Caco-2 (cell line): ENCODE measurements at regions not wholly inside any gene's neighbourhood (a gene's known extent, or its start where the extent isn't known, plus 50 kb on each side); places are given as distances from the start of the nearest gene placed in this dataset.
A peak's percentile ranks its signal among the peaks of the same experiment; 100 is the strongest.

ENCODE experiments used
- BruUV-seq: library from RNA; stranded (reverse); fragments of 400-500 nt; replicated peaks from 2 replicates; lab custom pipeline; 2021; lab: Mats Ljungman, UMichigan
- CTCF ChIA-PET: fragments of 300-600 bp; sonication (Branson Sonifier 250); formaldehyde crosslinking; loops from one replicate; lab custom pipeline; 2022; ENCODE audit warnings: antibody characterized with exemption; lab: Charles Lee
- POLR2A ChIA-PET: fragments of 300-600 bp; sonication (Branson Sonifier 250); formaldehyde crosslinking; loops from one replicate; lab custom pipeline; 2022; ENCODE audit warnings: antibody characterized with exemption; lab: Charles Lee
- DNase-seq, 2 experiments: peaks; one replicate each; pipeline versions ENCODE4 v3.0.0 to v3.0.0-alpha.2; 2020 to 2022
- H3K27me3 ChIP-seq: replicated peaks from 2 replicates; pipeline ENCODE4 v1.6.0; 2011; ENCODE audit warnings: low read length; ENCODE audit not compliant: control insufficient read depth, insufficient read depth
- H3K36me3 ChIP-seq: 2 replicates; pipeline ENCODE4 v1.5.1; 2011; ENCODE audit warnings: low read length; ENCODE audit not compliant: control insufficient read depth, insufficient read depth
- H3K4me1 ChIP-seq: fragments of 250-450 bp; sonication (Bioruptor Pico); 2 replicates; pipeline ENCODE4 v1.5.1; 2020; ENCODE audit warnings: mild to moderate bottlenecking
- H3K4me3 ChIP-seq: 2 replicates; pipeline ENCODE4 v1.5.1; 2011; ENCODE audit warnings: low read depth, mild to moderate bottlenecking, control low read depth, low read length
- H3K9me3 ChIP-seq: fragments of 250-450 bp; sonication (Bioruptor Pico); 2 replicates; pipeline ENCODE4 v1.5.1; 2020; ENCODE audit warnings: mild to moderate bottlenecking, moderate library complexity
- H3K27ac Mint-ChIP-seq: one replicate; pipeline ENCODE4 v1.8.0; 2022; ENCODE audit warnings: mixed read lengths; ENCODE audit not compliant: unreplicated experiment
- H3K27me3 Mint-ChIP-seq: one replicate; pipeline ENCODE4 v1.8.0; 2022; ENCODE audit warnings: mixed read lengths; ENCODE audit not compliant: insufficient read depth, unreplicated experiment
- H3K36me3 Mint-ChIP-seq: one replicate; pipeline ENCODE4 v1.8.0; 2022; ENCODE audit warnings: mild to moderate bottlenecking, mixed read lengths; ENCODE audit not compliant: insufficient read depth, unreplicated experiment
- H3K4me1 Mint-ChIP-seq: one replicate; pipeline ENCODE4 v1.8.0; 2022; ENCODE audit warnings: low read depth, mixed read lengths; ENCODE audit not compliant: unreplicated experiment
- H3K4me3 Mint-ChIP-seq: one replicate; pipeline ENCODE4 v1.8.0; 2022; ENCODE audit warnings: mild to moderate bottlenecking, moderate library complexity, mixed read lengths; ENCODE audit not compliant: unreplicated experiment
- H3K9me3 Mint-ChIP-seq: one replicate; pipeline ENCODE4 v1.8.0; 2022; ENCODE audit warnings: mixed read lengths; ENCODE audit not compliant: unreplicated experiment
- intact Hi-C: fragments of 100-400 bp; cut with micrococcal nuclease; formaldehyde crosslinking; loops from one replicate; pipeline ENCODE4 v1.10.0; 2022; ENCODE audit not compliant: unreplicated experiment
- TF ChIP-seq, protein P1 (sequence below), 2 experiments: fragments of 200-600 bp in 1 of 2; IDR thresholded peaks; 1 replicate in 1 of 2; 2 replicates in 1 of 2; pipeline versions ENCODE4 v1.5.1 to v1.8.0; 2011 to 2022; ENCODE audit warnings: antibody characterized with exemption in 1 of 2, control low read depth in 1 of 2, inconsistent platforms in 1 of 2, low read depth in 1 of 2, low read length in 1 of 2, mild to moderate bottlenecking in 1 of 2, moderate library complexity in 1 of 2; ENCODE audit not compliant: insufficient read depth in 1 of 2, severe bottlenecking in 1 of 2, unreplicated experiment in 1 of 2

DNA sequence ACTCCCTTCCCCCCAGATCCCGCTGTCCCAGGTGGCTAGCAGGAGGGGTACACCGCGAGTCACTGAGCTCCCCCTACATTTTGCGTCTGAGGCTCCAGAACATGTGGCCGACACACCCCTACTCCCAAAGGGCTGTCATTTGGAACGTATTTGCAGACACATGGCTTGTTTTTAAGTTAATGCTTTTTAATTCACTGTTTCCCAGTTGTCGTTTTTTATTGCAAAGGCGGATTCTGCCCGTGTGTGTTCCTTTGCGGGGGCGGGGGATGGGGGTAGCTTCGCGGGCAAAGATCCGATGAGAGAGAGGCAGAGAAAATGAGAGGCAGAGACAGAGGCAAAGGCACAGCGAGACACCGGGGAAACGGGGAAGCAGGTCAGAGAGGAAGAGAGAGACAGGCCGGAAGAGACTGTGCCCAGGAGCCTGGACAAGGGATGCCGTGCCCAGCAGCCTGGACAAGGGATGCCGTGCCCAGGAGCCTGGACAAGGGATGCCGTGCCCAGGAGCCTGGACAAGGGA, 270.2 kb downstream of the FOXD2 start:
- ChIA-PET CTCF (interaction anchor here (1.3 to 3.4 kb wide), 2 partner anchors 138 to 271 kb away, joined by 4 to 48 read pairs; partner anchors contain the start of gene FOXD2), POLR2A (no interaction called here)
- DNase-seq = no peak
- H3K27me3 ChIP-seq = no peaks in the 10 kb centered on the region
- H3K4me3 Mint-ChIP-seq = peak overlapping the region; percentile 73
- no peaks in the 10 kb centered on the region for H3K36me3 Mint-ChIP-seq
- no peak overlapping the region for H3K4me3 ChIP-seq
- no TSS peak for BruUV-seq
- peak overlapping the region; percentile 45 for H3K27ac Mint-ChIP-seq
- no peaks in the 10 kb centered on the region for H3K9me3 Mint-ChIP-seq
- H3K9me3 ChIP-seq = no peaks in the 10 kb centered on the region
- no peaks in the 10 kb centered on the region for H3K36me3 ChIP-seq
- TF ChIP-seq, protein P1, sequence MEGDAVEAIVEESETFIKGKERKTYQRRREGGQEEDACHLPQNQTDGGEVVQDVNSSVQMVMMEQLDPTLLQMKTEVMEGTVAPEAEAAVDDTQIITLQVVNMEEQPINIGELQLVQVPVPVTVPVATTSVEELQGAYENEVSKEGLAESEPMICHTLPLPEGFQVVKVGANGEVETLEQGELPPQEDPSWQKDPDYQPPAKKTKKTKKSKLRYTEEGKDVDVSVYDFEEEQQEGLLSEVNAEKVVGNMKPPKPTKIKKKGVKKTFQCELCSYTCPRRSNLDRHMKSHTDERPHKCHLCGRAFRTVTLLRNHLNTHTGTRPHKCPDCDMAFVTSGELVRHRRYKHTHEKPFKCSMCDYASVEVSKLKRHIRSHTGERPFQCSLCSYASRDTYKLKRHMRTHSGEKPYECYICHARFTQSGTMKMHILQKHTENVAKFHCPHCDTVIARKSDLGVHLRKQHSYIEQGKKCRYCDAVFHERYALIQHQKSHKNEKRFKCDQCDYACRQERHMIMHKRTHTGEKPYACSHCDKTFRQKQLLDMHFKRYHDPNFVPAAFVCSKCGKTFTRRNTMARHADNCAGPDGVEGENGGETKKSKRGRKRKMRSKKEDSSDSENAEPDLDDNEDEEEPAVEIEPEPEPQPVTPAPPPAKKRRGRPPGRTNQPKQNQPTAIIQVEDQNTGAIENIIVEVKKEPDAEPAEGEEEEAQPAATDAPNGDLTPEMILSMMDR (IDR thresholded peaks at IDR 0.05; ENCODE audit: insufficient read depth in 1 of 2, low read depth in 1 of 2, low read length in 1 of 2, severe bottlenecking in 1 of 2, unreplicated experiment in 1 of 2) = no peak
- H3K4me1 Mint-ChIP-seq = peaks cover 3% of the 10 kb centered on the region
- H3K4me1 ChIP-seq = 0 out of 2 replicates have a peak, but pooled peaks cover 7% of the 10 kb centered on the region
- intact Hi-C loops = no loop called here
- no peaks in the 10 kb centered on the region for H3K27me3 Mint-ChIP-seq

DNA sequence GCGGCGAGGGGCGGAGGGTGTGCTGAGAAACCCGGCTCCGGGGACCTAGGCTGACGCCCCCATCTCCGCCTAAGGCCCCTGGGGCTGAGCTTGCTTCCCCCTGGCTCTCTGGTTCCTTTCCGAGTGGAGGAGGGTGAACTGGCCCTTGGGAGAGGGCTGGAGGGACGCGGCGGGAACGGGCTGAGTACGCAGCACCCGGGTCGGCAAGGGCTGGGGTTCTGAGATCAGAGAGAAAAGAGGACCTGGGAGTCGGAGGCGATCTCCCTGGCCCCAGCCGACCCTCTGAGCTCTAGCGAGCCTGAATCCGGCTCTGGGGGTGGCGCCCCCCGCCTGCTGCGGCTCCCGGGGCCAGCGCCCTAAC, 270.8 kb downstream of the FOXD2 start:
- H3K36me3 ChIP-seq = no peaks in the 10 kb centered on the region
- no peaks in the 10 kb centered on the region for H3K9me3 ChIP-seq
- intact Hi-C loops = loop anchor here (1.0 kb wide), 1 partner anchor 319 kb away; no protein-coding TSS in a partner anchor
- no peak for DNase-seq
- Mint-ChIP-seq H3K9me3 (no peaks in the 10 kb centered on the region), H3K36me3 (no peaks in the 10 kb centered on the region), H3K27me3 (no peaks in the 10 kb centered on the region), H3K4me3 (peak overlapping the region; percentile 73), H3K27ac (peak overlapping the region; percentile 45), H3K4me1 (peaks cover 6% of the 10 kb centered on the region)
- TF ChIP-seq, protein P1 (IDR thresholded peaks at IDR 0.05; ENCODE audit: insufficient read depth in 1 of 2, low read depth in 1 of 2, low read length in 1 of 2, severe bottlenecking in 1 of 2, unreplicated experiment in 1 of 2) = no peak
- ChIA-PET CTCF (interaction anchor here (0.6 to 3.7 kb wide), 4 partner anchors 18 to 272 kb away, joined by 3 to 48 read pairs (median 16); partner anchors contain the start of gene FOXD2), POLR2A (no interaction called here)
- H3K4me1 ChIP-seq = 0 out of 2 replicates have a peak, but pooled peaks cover 7% of the 10 kb centered on the region
- no TSS peak for BruUV-seq
- H3K4me3 ChIP-seq = peak overlapping the region; percentile 59
- no peaks in the 10 kb centered on the region for H3K27me3 ChIP-seq

DNA sequence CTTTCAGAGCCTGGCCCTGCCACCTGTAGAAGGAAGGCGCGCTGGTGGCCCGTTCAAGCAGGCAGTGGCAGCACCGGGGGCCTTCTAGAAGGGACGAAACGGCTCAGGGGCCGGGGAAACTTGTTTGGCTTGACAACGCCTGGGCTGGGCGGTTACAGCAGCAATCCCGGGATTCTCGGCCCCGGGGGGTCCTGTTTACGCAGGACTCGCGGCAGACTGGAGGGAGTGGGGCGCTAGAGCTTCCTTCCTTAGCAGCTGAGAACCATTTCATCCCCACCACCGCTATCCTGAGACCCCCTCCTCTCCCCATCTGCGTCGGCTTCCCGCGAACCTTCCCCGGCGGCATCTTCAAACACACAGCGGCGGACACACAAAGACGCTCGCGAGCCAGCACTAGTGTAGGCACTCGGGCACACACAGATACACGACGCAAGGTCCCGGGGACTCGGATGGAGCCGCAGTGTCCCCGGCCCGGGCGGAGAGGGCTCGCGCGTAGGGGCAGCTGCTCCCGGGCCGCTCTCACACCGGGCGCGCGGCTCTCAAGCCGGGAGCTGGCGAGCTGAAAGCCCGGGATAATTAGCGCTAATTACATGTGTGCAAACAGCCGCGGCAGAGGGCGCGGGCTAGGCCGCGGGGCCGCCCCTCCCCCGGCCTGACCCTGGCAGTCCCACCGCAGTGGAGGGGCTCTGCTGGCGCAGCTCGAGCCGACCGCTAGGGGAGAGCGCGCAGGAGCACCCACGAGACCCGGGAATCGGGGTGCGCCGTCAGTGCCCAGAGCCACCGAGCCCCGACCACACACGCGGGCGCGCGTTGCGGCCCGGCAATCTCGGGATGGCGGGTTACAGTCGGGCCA, 271.4 kb downstream of the FOXD2 start:
- Histone ChIP-seq H3K36me3 (no peaks in the 10 kb centered on the region), H3K4me1 (0 out of 2 replicates have a peak, but pooled peaks cover 7% of the 10 kb centered on the region), H3K4me3 (peak overlapping the region; percentile 59), H3K9me3 (no peaks in the 10 kb centered on the region), H3K27me3 (no peaks in the 10 kb centered on the region)
- Mint-ChIP-seq H3K27me3 (no peaks in the 10 kb centered on the region), H3K27ac (peak overlapping the region; percentile 45), H3K4me3 (peak overlapping the region; percentile 73), H3K4me1 (peaks cover 6% of the 10 kb centered on the region), H3K36me3 (no peaks in the 10 kb centered on the region), H3K9me3 (no peaks in the 10 kb centered on the region)
- BruUV-seq = no TSS peak
- intact Hi-C loops = loop anchor here (1.0 kb wide), 1 partner anchor 320 kb away; no protein-coding TSS in a partner anchor
- CTCF ChIA-PET = interaction anchor here (0.6 to 3.7 kb wide), 9 partner anchors 10 to 526 kb away, joined by 3 to 48 read pairs (median 4); partner anchors contain the start of gene FOXD2
- TF ChIP-seq, protein P1 (IDR thresholded peaks at IDR 0.05; ENCODE audit: insufficient read depth in 1 of 2, low read depth in 1 of 2, low read length in 1 of 2, severe bottlenecking in 1 of 2, unreplicated experiment in 1 of 2) = peak; percentile 16 to 62
- DNase-seq = peak; percentile 65 to 73
- POLR2A ChIA-PET = interaction anchor here (0.5 kb wide), 1 partner anchor 271 kb away, joined by 3 read pairs; the partner anchor contains the start of gene FOXD2
